ENCODE measurements at regions not wholly inside any gene's neighbourhood (a gene's known extent, or its start where the extent isn't known, plus 50 kb on each side); places are given as distances from the start of the nearest gene placed in this dataset.

- no peak for FAIRE-seq
- H3K36me3 ChIP-seq (ENCODE audit: control insufficient read depth in 2 of 4, insufficient read depth in 4 of 4, low read length in 3 of 4): no peaks in the 10 kb centered on the region
- H3K56ac ChIP-seq (replicated peaks; ENCODE audit: insufficient read length, low read depth, low read length): no peak overlapping the region
- no peaks in the 10 kb centered on the region for H3K4me1 ChIP-seq (replicated peaks in 1 of 4; ENCODE audit: control insufficient read depth in 3 of 4, insufficient read depth in 4 of 4, low read length in 3 of 4)
- no peak overlapping the region for H2AFZ ChIP-seq (ENCODE audit: low read length)
- no peak for TF ChIP-seq FOSL1 (IDR thresholded peaks at IDR 0.05; ENCODE audit: insufficient read depth, low read depth, low read length)
- TF ChIP-seq KDM1A (IDR thresholded peaks at IDR 0.05; ENCODE audit: borderline replicate concordance, low read length): no peak
- TF ChIP-seq EZH2 (IDR thresholded peaks at IDR 0.05; ENCODE audit: low read depth, low read length, severe bottlenecking): no peak
- TF ChIP-seq CTBP2 (IDR thresholded peaks at IDR 0.05; ENCODE audit: borderline replicate concordance, insufficient read depth, insufficient read length, low read length): no peak
- no peak overlapping the region for H3K4ac ChIP-seq (replicated peaks; ENCODE audit: insufficient read length, low read depth, low read length)
- no peak overlapping the region for H3K14ac ChIP-seq (ENCODE audit: insufficient read length)
- ChIA-PET CTCF (ENCODE audit: partially characterized antibody) (no interaction called here), POLR2A (ENCODE audit: partially characterized antibody) (no interaction called here)
- H4K20me1 ChIP-seq (replicated peaks in 1 of 2; ENCODE audit: control insufficient read depth in 1 of 2, insufficient read depth in 2 of 2, low read length in 2 of 2): no peaks in the 10 kb centered on the region
- no peaks in the 10 kb centered on the region for H3K79me2 ChIP-seq (ENCODE audit: control insufficient read depth in 1 of 2, insufficient read depth in 2 of 2, low read length in 2 of 2)
- H4K91ac ChIP-seq (replicated peaks; ENCODE audit: insufficient read length, low read length): no peak overlapping the region
- H3K23ac ChIP-seq (ENCODE audit: insufficient read length): no peak overlapping the region
- H3K9ac ChIP-seq (replicated peaks in 1 of 4; ENCODE audit: extremely low read depth in 1 of 4, low read depth in 3 of 4, low read length in 3 of 4): no peak overlapping the region
- DNase-seq (ENCODE audit: low read depth in 1 of 2, low spot score in 2 of 2): no peak
- no peak overlapping the region for H2BK20ac ChIP-seq (ENCODE audit: low read length)
- no peaks in the 10 kb centered on the region for H3K79me1 ChIP-seq (ENCODE audit: low read depth, low read length)
- H3K27ac ChIP-seq (ENCODE audit: low read depth, low read length): no peak overlapping the region
- H2BK15ac ChIP-seq (ENCODE audit: low read length): no peak overlapping the region
- H3K18ac ChIP-seq (ENCODE audit: extremely low read depth, low read length): no peak overlapping the region
- H2AK5ac ChIP-seq (ENCODE audit: low read depth, low read length): no peak overlapping the region
- no peak overlapping the region for H4K5ac ChIP-seq (ENCODE audit: insufficient read length, low read depth, low read length)
- H2BK120ac ChIP-seq (replicated peaks; ENCODE audit: low read depth, low read length): no peak overlapping the region
- no peaks in the 10 kb centered on the region for H3K27me3 ChIP-seq (replicated peaks in 1 of 4; ENCODE audit: control insufficient read depth in 3 of 4, extremely low read depth in 1 of 4, insufficient read depth in 3 of 4, low read length in 3 of 4)
- H2BK12ac ChIP-seq (ENCODE audit: low read depth, low read length): no peak overlapping the region
- no peak overlapping the region for H3K4me3 ChIP-seq (ENCODE audit: extremely low read depth in 1 of 4, insufficient read depth in 2 of 4, low read depth in 3 of 4, low read length in 4 of 4)
- no peak overlapping the region for H4K8ac ChIP-seq (ENCODE audit: extremely low read depth, insufficient read depth, low read length)
- no peaks in the 10 kb centered on the region for H3K9me3 ChIP-seq (ENCODE audit: insufficient read depth in 2 of 2, low read depth in 1 of 2, low read length in 1 of 2)
- H3K23me2 ChIP-seq (ENCODE audit: low read depth, low read length): no peaks in the 10 kb centered on the region
- no peak overlapping the region for H3K4me2 ChIP-seq (ENCODE audit: insufficient read depth in 1 of 2, low read depth in 2 of 2, low read length in 2 of 2)
- no peak overlapping the region for H2BK5ac ChIP-seq (ENCODE audit: low read depth, low read length)
- WGBS, 2 experiments (ENCODE audit: extremely low coverage in 1 of 2, insufficient coverage in 1 of 2, insufficient read length in 1 of 2, insufficient replicate concordance in 2 of 2, low coverage in 1 of 2, low lambda C conversion rate in 2 of 2, missing lambda C conversion rate in 1 of 2): 91% methylated on average over 2 of the region's 2 CpGs; no CpG with 5 or more reads in 1 of the 2 experiments
These were observed 393.0 kb downstream of the TMEM167A start for GRCh38 chr5:82684165-82684564.

Measured in H1 (cell line).